IMR-90 (cell line): ENCODE measurements at regions not wholly inside any gene's neighbourhood (a gene's known extent, or its start where the extent isn't known, plus 50 kb on each side); places are given as distances from the start of the nearest gene placed in this dataset.

Source experiments
- ATAC-seq: fragments of 200-7000 bp; cut with Tn5 transposase; 2 replicates; pipeline ENCODE4 v1.9.1; 2020; ENCODE audit warnings: low read depth, mild to moderate bottlenecking, moderate library complexity
- BruUV-seq: library from RNA; stranded (reverse); fragments of 400-500 nt; replicated peaks from 2 replicates; lab custom pipeline; 2021; lab: Mats Ljungman, UMichigan
- CTCF ChIA-PET: fragments of 300-600 bp; formaldehyde crosslinking; extraction: SDS; loops from one replicate; lab custom pipeline; 2021; ENCODE audit warnings: antibody characterized with exemption; lab: Yijun Ruan, JAX
- POLR2A ChIA-PET: fragments of 300-600 bp; sonication (Branson Sonifier 250); formaldehyde crosslinking; loops from one replicate; lab custom pipeline; 2022; ENCODE audit warnings: antibody characterized with exemption; ENCODE audit not compliant: unreplicated experiment; lab: Charles Lee
- DNase-seq: peaks from one replicate; pipeline ENCODE4 v3.0.0; 2013
- H2AFZ ChIP-seq: replicated peaks from 2 replicates; pipeline ENCODE3; 2013; ENCODE audit warnings: low read length, mild to moderate bottlenecking; ENCODE audit not compliant: poor library complexity
- H2AK5ac ChIP-seq: 2 replicates; pipeline ENCODE4 v1.6.1; 2013; ENCODE audit warnings: low read depth, low read length, inconsistent platforms
- H2AK9ac ChIP-seq: replicated peaks from 2 replicates; pipeline ENCODE3; 2013; ENCODE audit warnings: mild to moderate bottlenecking, low read depth, low read length, moderate library complexity; ENCODE audit not compliant: poor library complexity
- H2BK120ac ChIP-seq: 2 replicates; pipeline ENCODE4 v1.6.1; 2013; ENCODE audit warnings: low read depth, low read length, inconsistent platforms
- H2BK15ac ChIP-seq: 3 replicates; pipeline ENCODE4 v1.6.1; 2013; ENCODE audit warnings: low read depth, low read length, inconsistent platforms
- H2BK20ac ChIP-seq: 2 replicates; pipeline ENCODE4 v1.6.1; 2013; ENCODE audit warnings: low read depth, mild to moderate bottlenecking, inconsistent platforms, low read length, moderate library complexity
- H2BK5ac ChIP-seq: 2 replicates; pipeline ENCODE4 v1.6.1; 2013; ENCODE audit warnings: mild to moderate bottlenecking, low read depth, low read length, inconsistent platforms; ENCODE audit not compliant: poor library complexity, severe bottlenecking
- H3K14ac ChIP-seq: replicated peaks from 2 replicates; pipeline ENCODE4 v1.6.1; 2013; ENCODE audit warnings: low read depth, low read length, inconsistent platforms
- H3K18ac ChIP-seq: 2 replicates; pipeline ENCODE4 v1.6.1; 2013; ENCODE audit warnings: low read depth, low read length, control low read depth
- H3K23ac ChIP-seq: 2 replicates; pipeline ENCODE4 v1.6.1; 2013; ENCODE audit warnings: low read depth, low read length, inconsistent platforms
- H3K27ac ChIP-seq: 2 replicates; pipeline ENCODE4 v1.5.1; 2013; ENCODE audit warnings: mild to moderate bottlenecking, control low read depth, low read length; ENCODE audit not compliant: insufficient read depth
- H3K27me3 ChIP-seq: 2 replicates; pipeline ENCODE4 v1.6.1; 2013; ENCODE audit warnings: low read length; ENCODE audit not compliant: control insufficient read depth, insufficient read depth
- H3K36me3 ChIP-seq: 2 replicates; pipeline ENCODE4 v1.6.1; 2013; ENCODE audit warnings: low read length, mixed read lengths; ENCODE audit not compliant: control insufficient read depth, insufficient read depth
- H3K4ac ChIP-seq: 2 replicates; pipeline ENCODE4 v1.6.1; 2013; ENCODE audit warnings: low read depth, low read length, inconsistent platforms
- H3K4me1 ChIP-seq: 2 replicates; pipeline ENCODE4 v1.6.1; 2013; ENCODE audit warnings: low read length, mixed read lengths; ENCODE audit not compliant: control insufficient read depth, insufficient read depth
- H3K4me2 ChIP-seq: 2 replicates; pipeline ENCODE4 v1.6.1; 2013; ENCODE audit warnings: low read depth, mild to moderate bottlenecking, control low read depth, low read length, moderate library complexity
- H3K4me3 ChIP-seq: 2 replicates; pipeline ENCODE4 v1.5.1; 2013; ENCODE audit warnings: low read depth, mild to moderate bottlenecking, control low read depth, low read length, moderate library complexity; ENCODE audit not compliant: insufficient read depth
- H3K56ac ChIP-seq: 2 replicates; pipeline ENCODE4 v1.6.1; 2013; ENCODE audit warnings: low read length, inconsistent platforms; ENCODE audit not compliant: insufficient read depth; ENCODE audit errors: extremely low read depth
- H3K79me1 ChIP-seq, 2 experiments: 2 replicates each; pipeline ENCODE4 v1.6.1; 2013; ENCODE audit warnings: low read length in 2 of 2, inconsistent platforms in 1 of 2, low read depth in 1 of 2
- H3K9ac ChIP-seq: 2 replicates; pipeline ENCODE4 v1.6.1; 2013; ENCODE audit warnings: low read depth, low read length, control low read depth
- H3K9me1 ChIP-seq: 2 replicates; pipeline ENCODE4 v1.6.1; 2013; ENCODE audit warnings: low read length, inconsistent platforms; ENCODE audit not compliant: insufficient read depth
- H3K9me3 ChIP-seq: 2 replicates; pipeline ENCODE4 v1.6.1; 2013; ENCODE audit warnings: low read length; ENCODE audit not compliant: control insufficient read depth, insufficient read depth
- H4K20me1 ChIP-seq: 2 replicates; pipeline ENCODE4 v1.6.1; 2013; ENCODE audit warnings: low read length, inconsistent platforms; ENCODE audit not compliant: insufficient read depth
- H4K5ac ChIP-seq: 2 replicates; pipeline ENCODE4 v1.6.1; 2013; ENCODE audit warnings: mild to moderate bottlenecking, low read depth, low read length, control low read depth
- H4K8ac ChIP-seq, 2 experiments: 2 replicates each; pipeline ENCODE4 v1.6.1; 2013; ENCODE audit warnings: low read depth in 2 of 2, low read length in 2 of 2, control low read depth in 1 of 2, inconsistent platforms in 1 of 2
- H4K91ac ChIP-seq: 2 replicates; pipeline ENCODE4 v1.6.1; 2013; ENCODE audit warnings: low read depth, low read length, inconsistent platforms; ENCODE audit not compliant: insufficient read depth
- BHLHE40 ChIP-seq: fragments of 150-350 bp; IDR thresholded peaks from 2 replicates; pipeline ENCODE4 v1.6.1; 2016; ENCODE audit warnings: mild to moderate bottlenecking, low read depth, low read length
- CEBPB ChIP-seq: IDR thresholded peaks from 2 replicates; pipeline ENCODE4 v1.6.1; 2012; ENCODE audit warnings: low read depth, low read length, improper control_type of control experiment
- CHD1 ChIP-seq: IDR thresholded peaks from 2 replicates; pipeline ENCODE4 v1.6.1; 2012; ENCODE audit warnings: low read depth, low read length, improper control_type of control experiment
- FOS ChIP-seq: fragments of 150-350 bp; IDR thresholded peaks from 2 replicates; pipeline ENCODE4 v1.6.1; 2016; ENCODE audit warnings: low read depth, low read length
- MAFK ChIP-seq: IDR thresholded peaks from 2 replicates; pipeline ENCODE4 v1.6.1; 2012; ENCODE audit warnings: low read depth, low read length, improper control_type of control experiment
- MAZ ChIP-seq: IDR thresholded peaks from 2 replicates; pipeline ENCODE4 v1.6.1; 2012; ENCODE audit warnings: low read depth, mild to moderate bottlenecking, low read length, improper control_type of control experiment, moderate library complexity, borderline replicate concordance
- MXI1 ChIP-seq: IDR thresholded peaks from 2 replicates; pipeline ENCODE4 v1.6.1; 2012; ENCODE audit warnings: low read depth, mild to moderate bottlenecking, low read length, moderate library complexity, borderline replicate concordance
- NFE2L2 ChIP-seq: fragments of 150-350 bp; IDR thresholded peaks from 2 replicates; pipeline ENCODE4 v1.6.1; 2016; ENCODE audit warnings: low read depth, mild to moderate bottlenecking, low read length
- POLR2A ChIP-seq: IDR thresholded peaks from 2 replicates; pipeline ENCODE4 v1.6.1; 2012; ENCODE audit warnings: mild to moderate bottlenecking, low read depth, low read length
- RAD21 ChIP-seq: IDR thresholded peaks from 2 replicates; pipeline ENCODE4 v1.6.1; 2012; ENCODE audit warnings: low read length, improper control_type of control experiment
- RCOR1 ChIP-seq: IDR thresholded peaks from 2 replicates; pipeline ENCODE4 v1.6.1; 2012; ENCODE audit warnings: mild to moderate bottlenecking, low read length, improper control_type of control experiment; ENCODE audit not compliant: insufficient replicate concordance
- RFX5 ChIP-seq: IDR thresholded peaks from 2 replicates; pipeline ENCODE4 v1.8.0; 2012; ENCODE audit warnings: low read depth, mild to moderate bottlenecking, low read length, moderate library complexity
- SMC3 ChIP-seq: fragments of 150-350 bp; IDR thresholded peaks from 2 replicates; pipeline ENCODE4 v1.6.1; 2016; ENCODE audit warnings: low read depth, mild to moderate bottlenecking, antibody characterized with exemption, low read length, moderate library complexity
- WGBS, 2 experiments: methylation state at CpG; one replicate each; pipeline versions ENCODE4 v1.1.5 to v1.1.7; 2013; ENCODE audit warnings: missing lambda C conversion rate in 2 of 2; ENCODE audit not compliant: insufficient read length in 1 of 2; ENCODE audit errors: extremely low coverage in 2 of 2; 5-methylcytosine and 5-hydroxymethylcytosine counted together
- dilution Hi-C: fragments of 300-500 bp; cut with HindIII; formaldehyde crosslinking; loops from one replicate; pipeline ENCODE4 v1.14.3; 2018; ENCODE audit warnings: low sequenced_read_pairs; ENCODE audit not compliant: unreplicated experiment
- in situ Hi-C: fragments of 300-500 bp; cut with MboI; formaldehyde crosslinking; loops from 3 replicates; pipeline ENCODE4 v1.14.3; 2019; ENCODE audit warnings: low sequenced_read_pairs, inconsistent platforms, mixed read lengths
- intact Hi-C: fragments of 100-400 bp; cut with micrococcal nuclease; formaldehyde crosslinking; loops from 2 replicates; pipeline ENCODE4 v1.10.0; 2022
- TF ChIP-seq, protein P1 (sequence below): fragments of 150-350 bp; IDR thresholded peaks from 2 replicates; pipeline ENCODE4 v1.6.1; 2016; ENCODE audit warnings: low read depth, mild to moderate bottlenecking, low read length, moderate library complexity, borderline replicate concordance
- TF ChIP-seq, protein P2 (sequence below): conservative IDR thresholded peaks from 2 replicates; pipeline ENCODE4 v1.5.1; 2012; ENCODE audit warnings: mild to moderate bottlenecking, low read depth, low read length, improper control_type of control experiment
- TF ChIP-seq, protein P3 (sequence below): fragments of 150-350 bp; IDR thresholded peaks from 2 replicates; pipeline ENCODE4 v1.6.1; 2017; ENCODE audit warnings: mild to moderate bottlenecking, antibody characterized with exemption, low read length, low read depth

DNA sequence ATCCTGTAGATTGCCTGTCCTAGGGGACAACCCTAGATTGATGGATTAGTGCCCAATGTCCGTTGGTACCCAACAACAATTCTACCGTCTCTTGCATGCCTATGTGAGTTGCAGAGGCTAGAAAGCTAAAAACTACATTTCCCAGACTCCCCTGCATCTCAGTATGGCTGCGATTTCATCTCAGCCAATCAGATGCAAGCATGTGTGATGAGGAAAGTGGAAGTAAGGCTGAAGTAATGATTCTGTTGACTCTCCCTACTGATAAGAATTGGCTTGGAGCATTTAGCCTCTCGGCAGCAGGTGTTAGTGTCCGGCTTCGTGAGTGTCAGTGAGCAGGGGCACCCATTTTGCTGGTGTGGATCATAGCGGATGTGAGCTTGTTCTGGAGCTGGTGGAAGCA lies 171.9 kb downstream of the FGFR2 start:
- Histone ChIP-seq H4K91ac (no peak overlapping the region), H3K23ac (no peak overlapping the region), H3K18ac (no peak overlapping the region), H4K20me1 (no peaks in the 10 kb centered on the region), H3K4me2 (no peak overlapping the region), H3K9ac (no peak overlapping the region), H2BK20ac (no peak overlapping the region), H2BK15ac (no peak overlapping the region), H3K9me3 (peaks cover 35% of the 10 kb centered on the region), H2BK5ac (no peak overlapping the region), H3K27me3 (no peaks in the 10 kb centered on the region), H4K8ac (no peak overlapping the region), H3K4me3 (no peak overlapping the region), H3K4ac (no peak overlapping the region), H3K9me1 (no peaks in the 10 kb centered on the region), H2AK9ac (no peak overlapping the region), H3K79me1 (no peaks in the 10 kb centered on the region), H4K5ac (no peak overlapping the region), H3K56ac (no peak overlapping the region), H2AFZ (no peak overlapping the region), H3K14ac (no peak overlapping the region), H2BK120ac (no peak overlapping the region), H3K4me1 (no peaks in the 10 kb centered on the region), H2AK5ac (no peak overlapping the region), H3K36me3 (no peaks in the 10 kb centered on the region), H3K27ac (no peak overlapping the region)
- intact Hi-C loops = no loop called here
- dilution Hi-C loops = no loop called here
- in situ Hi-C loops = no loop called here
- ATAC-seq (no peak), DNase-seq (no peak)
- ChIA-PET POLR2A (no interaction called here), CTCF (no interaction called here)
- BruUV-seq = no TSS peak
- no peak for TF ChIP-seq SMC3
- TF ChIP-seq, protein P1, sequence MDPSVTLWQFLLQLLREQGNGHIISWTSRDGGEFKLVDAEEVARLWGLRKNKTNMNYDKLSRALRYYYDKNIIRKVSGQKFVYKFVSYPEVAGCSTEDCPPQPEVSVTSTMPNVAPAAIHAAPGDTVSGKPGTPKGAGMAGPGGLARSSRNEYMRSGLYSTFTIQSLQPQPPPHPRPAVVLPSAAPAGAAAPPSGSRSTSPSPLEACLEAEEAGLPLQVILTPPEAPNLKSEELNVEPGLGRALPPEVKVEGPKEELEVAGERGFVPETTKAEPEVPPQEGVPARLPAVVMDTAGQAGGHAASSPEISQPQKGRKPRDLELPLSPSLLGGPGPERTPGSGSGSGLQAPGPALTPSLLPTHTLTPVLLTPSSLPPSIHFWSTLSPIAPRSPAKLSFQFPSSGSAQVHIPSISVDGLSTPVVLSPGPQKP = no peak
- TF ChIP-seq RCOR1 = no peak
- no peak for TF ChIP-seq CEBPB
- TF ChIP-seq POLR2A = no peak
- no peak for TF ChIP-seq NFE2L2
- TF ChIP-seq, protein P2, sequence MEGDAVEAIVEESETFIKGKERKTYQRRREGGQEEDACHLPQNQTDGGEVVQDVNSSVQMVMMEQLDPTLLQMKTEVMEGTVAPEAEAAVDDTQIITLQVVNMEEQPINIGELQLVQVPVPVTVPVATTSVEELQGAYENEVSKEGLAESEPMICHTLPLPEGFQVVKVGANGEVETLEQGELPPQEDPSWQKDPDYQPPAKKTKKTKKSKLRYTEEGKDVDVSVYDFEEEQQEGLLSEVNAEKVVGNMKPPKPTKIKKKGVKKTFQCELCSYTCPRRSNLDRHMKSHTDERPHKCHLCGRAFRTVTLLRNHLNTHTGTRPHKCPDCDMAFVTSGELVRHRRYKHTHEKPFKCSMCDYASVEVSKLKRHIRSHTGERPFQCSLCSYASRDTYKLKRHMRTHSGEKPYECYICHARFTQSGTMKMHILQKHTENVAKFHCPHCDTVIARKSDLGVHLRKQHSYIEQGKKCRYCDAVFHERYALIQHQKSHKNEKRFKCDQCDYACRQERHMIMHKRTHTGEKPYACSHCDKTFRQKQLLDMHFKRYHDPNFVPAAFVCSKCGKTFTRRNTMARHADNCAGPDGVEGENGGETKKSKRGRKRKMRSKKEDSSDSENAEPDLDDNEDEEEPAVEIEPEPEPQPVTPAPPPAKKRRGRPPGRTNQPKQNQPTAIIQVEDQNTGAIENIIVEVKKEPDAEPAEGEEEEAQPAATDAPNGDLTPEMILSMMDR = no peak
- no peak for TF ChIP-seq CHD1
- no peak for TF ChIP-seq FOS
- TF ChIP-seq, protein P3, sequence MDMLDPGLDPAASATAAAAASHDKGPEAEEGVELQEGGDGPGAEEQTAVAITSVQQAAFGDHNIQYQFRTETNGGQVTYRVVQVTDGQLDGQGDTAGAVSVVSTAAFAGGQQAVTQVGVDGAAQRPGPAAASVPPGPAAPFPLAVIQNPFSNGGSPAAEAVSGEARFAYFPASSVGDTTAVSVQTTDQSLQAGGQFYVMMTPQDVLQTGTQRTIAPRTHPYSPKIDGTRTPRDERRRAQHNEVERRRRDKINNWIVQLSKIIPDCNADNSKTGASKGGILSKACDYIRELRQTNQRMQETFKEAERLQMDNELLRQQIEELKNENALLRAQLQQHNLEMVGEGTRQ = no peak
- no peak for TF ChIP-seq MAFK
- no peak for TF ChIP-seq RAD21
- TF ChIP-seq RFX5 = no peak
- TF ChIP-seq BHLHE40 = no peak
- TF ChIP-seq MAZ = no peak
- TF ChIP-seq MXI1 = no peak
- WGBS, 2 experiments = 0% methylated on average over 1 of the region's 7 CpGs; no CpG with 5 or more reads in 1 of the 2 experiments
